Activated CD4-positive, alpha-beta T cell treated with anti-CD3 and anti-CD28 coated beads, Interleukin-2, amount 50 U/mL, for 4 hours (primary cell): ENCODE measurements at regions not wholly inside any gene's neighbourhood (a gene's known extent, or its start where the extent isn't known, plus 50 kb on each side); places are given as distances from the start of the nearest gene placed in this dataset.

Experiments
- DNase-seq, 2 experiments: peaks; one replicate each; pipeline ENCODE4 v3.0.0-alpha.2; 2020

DNA sequence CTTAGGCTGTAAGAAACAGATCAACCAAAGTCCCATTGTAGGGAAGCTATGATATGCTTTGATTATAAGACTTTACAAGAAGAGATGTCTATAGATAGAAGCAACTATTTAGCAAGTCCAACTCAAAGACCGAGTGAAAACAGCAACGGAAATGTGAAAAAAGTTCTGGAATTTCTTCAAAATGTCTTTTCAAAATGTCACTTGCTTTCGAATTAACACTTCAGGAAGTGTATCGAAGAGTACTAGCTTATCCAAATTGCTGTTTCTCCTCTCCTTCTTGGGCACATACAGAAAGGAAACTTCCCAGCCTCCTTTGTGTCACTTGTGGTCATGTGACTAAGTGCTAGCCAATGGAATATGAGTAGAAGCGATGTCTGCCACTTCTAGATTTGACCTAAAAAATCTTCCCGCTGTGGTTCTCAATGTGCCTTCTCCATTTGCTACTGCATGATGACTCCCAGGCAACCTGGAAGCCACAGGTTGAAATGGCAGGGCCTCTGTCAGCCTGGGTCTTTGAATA, 89.9 kb downstream of the TSEN15 start:
- DNase-seq = no peak

DNA sequence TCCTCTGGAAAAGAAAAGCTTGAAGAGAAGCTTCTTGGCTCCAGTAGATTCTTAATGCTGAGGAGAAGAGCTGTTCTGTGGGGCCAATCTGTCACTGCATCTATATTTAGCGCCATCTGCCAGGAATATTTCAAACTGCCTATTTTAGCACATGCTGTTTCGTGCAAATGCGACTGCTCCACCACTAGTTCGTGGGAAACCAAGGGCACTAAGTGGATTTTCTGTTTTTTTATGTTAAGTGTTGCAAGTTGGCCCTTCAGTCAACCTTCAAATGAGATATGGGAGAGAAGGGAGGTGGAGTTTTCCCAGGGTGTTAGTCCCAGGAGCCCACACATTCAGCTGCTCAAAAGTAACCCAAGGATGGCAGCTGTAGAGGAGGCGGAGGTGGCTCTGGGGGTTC, 91.9 kb downstream of the TSEN15 start:
- no peak for DNase-seq

DNA sequence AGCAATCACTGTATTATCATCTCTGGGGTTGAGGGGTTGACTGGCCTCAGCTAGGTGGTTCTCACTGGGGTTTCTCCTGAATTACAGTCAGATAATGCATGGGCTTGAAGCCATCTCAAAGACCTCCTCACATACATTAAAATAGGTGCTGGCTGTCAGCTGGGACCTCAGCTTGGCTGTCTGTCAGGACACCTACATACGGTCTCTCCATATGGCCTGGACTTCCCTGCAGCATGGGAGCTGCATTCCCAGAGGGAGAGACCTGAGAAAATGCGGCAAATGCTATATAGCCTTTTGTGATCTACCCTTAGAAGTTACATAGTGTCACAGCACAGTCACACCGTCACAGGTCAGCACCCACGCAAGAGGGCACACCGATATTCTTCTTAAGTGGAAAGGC, 93.6 kb downstream of the TSEN15 start:
- DNase-seq = no peak

DNA sequence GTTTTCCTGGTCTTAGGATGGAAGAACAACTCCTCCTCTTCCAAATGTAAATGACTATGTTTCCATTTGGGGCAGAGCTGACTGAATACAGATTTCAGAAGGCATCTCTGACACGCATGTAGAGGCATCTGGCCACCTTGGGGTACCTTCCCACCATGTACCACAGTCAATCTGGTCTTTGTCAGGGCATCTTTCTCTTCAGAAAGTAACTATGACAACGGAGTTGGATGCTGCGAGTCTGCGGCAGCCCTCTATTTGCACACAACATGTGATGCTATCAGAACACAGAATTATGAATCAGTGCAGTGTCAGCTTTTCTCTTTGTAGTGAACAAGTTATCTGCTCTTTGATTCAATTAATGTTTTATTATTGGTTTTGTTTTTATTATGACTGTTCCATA, 94.7 kb downstream of the TSEN15 start:
- DNase-seq = no peak

DNA sequence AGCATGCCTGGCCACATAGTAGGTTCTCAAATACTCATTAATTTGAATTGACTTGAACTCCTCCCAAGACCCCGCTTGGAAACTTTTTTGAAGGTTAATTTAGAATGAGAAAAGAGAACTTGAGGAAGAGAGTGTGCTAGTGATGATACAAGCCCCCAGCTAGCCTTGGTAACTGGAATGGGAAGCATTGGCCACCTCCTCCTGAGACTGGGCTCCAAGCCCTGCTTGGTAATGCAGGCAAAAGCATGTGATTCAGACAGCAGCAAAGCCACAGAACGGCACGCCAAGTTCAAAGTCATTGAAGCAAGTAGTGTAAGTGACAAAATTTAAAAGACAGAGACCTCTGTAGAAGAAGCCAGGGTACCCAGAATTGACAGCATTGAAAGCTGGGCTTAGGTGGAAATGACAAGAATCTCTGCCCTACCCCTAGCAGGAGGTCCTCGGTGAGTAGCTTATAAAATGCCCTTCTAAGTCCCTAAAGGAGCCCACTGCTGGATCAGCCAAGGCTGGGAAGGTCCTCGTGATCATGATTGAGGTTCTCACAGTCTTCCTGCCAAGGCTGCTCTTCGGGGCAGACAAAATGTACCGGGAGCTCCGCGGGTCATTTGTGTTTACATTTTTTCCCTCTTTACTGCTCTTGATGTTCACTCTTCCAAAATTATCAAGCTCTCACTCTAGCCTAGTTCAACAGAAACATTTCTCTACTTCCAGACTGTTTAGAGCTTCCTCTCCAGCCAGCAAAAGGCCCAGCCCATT, 99.4 kb downstream of the TSEN15 start:
- no peak for DNase-seq

DNA sequence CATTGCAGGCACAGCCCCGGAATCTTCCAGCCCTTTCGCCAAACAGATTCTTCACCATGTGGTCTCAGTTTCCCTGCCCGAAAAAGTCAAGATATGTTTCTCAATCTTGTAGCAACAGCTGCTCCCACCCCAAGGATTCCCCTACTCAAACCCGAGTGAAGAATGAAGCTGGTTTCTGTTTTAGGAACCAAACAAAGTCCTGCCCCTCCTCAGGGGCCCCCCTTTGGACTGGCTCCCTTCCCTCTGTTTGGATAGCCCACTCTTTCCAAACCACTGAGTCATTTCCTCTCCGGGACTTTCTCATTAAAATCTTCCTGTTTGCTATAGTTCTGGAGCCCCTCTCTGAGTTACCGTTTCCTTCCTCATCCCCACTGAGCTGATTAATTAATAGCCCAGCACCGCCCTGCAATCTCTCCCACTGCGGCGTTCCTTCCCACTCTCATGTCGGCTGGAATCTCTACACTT, 100.9 kb downstream of the TSEN15 start:
- DNase-seq = no peak

DNA sequence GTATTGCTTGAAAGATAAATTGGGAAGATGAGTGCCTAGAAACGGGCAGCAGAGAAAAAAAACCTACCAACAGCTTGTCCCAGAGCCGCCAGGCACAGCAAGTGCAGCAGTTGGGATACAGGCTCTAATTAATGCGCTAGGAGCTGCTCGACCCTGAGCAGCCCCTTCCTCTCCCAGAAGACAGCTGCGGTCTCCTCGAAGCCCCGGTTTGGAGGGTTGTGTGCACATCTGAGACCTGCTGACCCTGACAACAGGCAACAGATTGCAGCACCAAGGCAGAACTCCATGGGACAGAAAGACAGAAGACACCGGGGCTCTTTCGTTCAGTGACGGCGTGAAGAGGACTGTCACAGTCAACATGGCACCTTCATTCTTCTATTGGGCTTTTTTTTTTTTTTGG, 101.4 kb downstream of the TSEN15 start:
- no peak for DNase-seq

DNA sequence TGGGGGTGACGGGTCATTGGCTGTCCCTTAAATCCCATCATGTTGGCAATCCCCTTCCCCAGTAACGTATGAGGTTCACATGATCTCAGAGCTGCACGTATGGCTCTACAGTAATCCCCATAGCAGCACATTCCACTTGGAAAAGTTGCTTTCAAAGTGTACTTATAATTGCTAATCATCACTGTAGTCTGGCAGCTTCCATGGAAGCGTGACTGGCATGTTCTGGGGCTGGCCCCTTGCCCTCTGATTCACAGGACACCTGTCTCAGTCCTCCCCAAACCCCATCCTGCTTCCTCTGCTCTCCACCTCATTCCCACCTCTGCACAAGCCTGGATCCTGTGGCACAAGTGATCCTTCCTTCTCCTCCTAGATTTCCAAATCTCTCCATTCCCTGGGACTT, 102.2 kb downstream of the TSEN15 start:
- no peak for DNase-seq

DNA sequence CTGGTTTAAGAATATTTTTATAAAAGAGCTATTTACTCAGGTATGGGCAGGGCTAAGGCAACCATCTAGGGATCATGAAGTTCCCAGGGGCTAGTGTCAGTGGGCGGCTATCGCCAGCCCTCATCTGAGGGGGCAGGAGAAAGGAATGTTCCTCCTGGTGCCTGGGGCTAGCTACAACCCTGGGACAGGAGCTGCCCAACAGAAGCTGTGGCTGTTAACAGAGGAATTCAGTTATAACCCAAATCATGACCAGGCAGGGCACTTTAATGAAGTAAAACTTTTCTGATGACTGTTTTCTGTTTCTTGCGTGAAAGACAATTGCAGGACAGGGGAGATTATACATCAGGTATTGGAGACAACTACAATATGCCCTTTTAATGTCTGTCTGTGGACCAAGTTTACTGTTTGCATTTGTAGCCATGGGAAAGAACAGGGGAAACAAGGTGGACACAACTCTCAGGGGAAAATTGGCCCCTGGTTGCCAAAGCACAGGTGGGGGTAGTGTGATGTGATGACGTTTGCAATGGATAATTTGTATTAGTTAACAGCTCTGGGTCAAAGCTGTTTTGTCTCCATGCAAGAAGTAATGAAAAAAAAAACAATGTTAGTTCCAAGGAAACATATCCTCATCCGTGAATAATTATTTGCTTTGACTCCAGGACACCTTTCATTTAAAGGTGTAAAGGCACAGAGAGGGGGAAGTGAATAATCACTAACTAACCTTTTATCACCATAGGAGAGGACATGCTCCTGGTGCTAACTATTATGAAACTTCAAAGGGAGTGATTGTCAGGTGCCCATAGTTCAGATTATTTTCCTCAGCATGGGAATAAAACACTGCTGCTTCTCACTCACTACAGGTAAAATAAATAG, 105.2 kb downstream of the TSEN15 start:
- DNase-seq = no peak

DNA sequence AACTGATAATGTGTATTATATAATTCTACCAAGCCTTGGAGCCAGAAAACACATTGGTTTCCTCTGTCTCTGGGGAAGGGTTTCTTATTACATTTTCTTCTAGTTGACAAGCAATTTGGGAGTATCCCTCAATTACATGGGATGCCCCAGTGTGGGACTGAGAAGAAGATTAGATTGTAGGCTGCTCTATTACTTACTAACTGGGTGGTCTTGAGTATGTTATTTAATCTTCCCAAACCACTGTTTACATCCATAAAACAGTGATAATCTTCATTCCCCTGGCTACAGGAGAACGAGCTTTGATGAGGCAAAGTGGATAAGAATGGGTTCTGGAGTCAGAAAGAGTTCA, 105.8 kb downstream of the TSEN15 start:
- no peak for DNase-seq

DNA sequence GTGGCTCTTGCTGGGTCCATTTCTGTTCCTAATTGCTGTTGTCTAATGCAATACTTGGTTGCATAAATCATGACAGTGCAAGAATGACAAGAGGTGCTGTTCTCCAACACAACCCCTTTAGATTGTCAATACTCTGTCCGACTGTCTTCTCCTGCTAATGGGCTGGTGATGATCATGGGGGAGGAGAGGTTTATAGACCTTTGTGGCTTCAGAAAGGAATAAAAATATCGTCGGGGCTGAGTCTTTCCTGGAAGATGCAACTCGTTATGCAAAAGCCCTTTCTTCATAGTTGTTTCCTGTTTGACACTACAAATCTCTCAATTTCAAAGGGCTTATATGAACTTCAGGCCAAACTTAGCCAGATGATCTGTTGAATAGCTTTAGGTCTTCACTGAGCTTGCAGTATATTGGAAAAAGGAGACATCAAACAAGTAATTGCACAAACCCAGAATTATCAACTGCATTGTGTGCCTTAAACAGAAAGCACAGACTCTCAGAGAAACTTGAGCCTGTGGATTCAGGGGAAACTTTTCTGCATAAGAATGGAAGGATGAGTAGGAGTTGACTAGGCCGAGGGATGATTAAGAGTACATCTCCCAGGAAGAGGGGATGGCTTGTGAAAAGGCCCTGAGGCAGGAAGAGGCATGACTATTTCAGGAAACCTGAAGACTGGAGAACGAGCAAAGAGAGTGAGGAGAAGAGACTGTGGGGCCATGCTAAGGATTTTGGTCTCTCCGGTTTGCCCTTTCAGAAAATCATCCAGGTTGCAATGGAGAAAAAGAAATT, 107.6 kb downstream of the TSEN15 start:
- no peak for DNase-seq

DNA sequence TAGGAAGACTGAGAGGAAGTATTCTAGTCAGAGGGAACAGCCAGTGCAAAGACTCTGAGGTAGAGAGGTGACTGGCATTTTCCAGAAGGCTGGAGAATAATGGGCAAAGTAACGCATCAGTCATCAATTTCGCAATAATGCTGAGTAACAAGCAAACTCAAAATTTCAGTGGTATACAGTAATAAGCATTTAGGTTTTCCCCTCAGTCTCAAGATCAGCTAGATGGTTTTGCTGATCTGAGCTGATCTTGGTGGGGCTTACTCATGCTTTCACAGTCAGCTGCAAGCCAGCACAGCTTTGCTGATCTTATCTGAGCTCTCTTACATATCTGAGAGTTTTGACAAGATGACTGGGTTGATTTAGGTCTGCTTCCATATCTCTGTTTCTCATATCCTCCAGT, 108.7 kb downstream of the TSEN15 start:
- no peak for DNase-seq

DNA sequence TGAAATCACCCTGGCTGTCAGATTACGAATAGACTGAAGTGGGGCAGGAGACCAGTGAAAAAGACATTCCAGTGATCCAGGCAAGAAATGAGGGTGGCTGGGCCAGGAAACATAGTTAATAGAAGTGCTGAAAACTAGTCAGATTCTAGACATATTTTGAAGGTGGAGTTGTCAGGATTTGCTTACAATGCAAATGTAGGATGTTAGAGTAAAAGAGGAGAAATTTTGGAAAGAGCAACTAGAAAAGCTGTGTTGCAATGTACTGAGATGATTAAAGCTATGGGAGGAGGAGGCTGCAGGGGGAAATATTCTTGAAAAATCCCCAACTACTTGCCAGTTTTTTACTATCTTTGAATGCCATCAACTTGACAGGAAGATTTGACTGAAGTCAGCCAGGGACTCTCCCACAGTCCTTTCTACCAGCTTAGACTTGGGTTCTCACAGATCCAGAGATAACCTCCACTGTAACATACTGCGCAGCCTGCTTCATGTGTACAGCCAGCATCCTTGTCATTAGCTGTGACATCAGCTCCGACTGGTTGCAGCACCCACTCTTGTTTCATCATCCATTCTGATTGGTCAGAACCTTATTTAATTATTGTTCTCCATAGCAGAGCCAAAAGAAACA, 109.7 kb downstream of the TSEN15 start:
- no peak for DNase-seq

DNA sequence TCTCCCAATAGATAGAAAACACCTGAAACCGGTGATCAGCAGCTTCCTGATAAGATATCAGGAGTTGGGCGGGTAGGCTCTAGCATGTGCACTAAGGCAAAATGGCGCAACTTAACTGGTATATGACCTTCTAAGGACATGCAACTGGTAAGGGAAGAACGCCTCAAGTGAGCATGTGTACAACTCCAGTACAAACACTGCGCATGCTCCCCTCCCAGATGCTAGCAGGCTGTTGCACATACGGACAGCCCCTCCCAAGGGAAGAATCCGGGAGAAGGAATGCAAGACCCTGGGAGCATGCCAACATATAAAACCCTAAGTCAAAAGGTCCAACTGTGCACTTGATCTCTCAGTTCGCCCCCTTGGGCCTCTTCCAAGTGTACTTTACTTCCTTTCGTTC, 110.8 kb downstream of the TSEN15 start:
- no peak for DNase-seq

DNA sequence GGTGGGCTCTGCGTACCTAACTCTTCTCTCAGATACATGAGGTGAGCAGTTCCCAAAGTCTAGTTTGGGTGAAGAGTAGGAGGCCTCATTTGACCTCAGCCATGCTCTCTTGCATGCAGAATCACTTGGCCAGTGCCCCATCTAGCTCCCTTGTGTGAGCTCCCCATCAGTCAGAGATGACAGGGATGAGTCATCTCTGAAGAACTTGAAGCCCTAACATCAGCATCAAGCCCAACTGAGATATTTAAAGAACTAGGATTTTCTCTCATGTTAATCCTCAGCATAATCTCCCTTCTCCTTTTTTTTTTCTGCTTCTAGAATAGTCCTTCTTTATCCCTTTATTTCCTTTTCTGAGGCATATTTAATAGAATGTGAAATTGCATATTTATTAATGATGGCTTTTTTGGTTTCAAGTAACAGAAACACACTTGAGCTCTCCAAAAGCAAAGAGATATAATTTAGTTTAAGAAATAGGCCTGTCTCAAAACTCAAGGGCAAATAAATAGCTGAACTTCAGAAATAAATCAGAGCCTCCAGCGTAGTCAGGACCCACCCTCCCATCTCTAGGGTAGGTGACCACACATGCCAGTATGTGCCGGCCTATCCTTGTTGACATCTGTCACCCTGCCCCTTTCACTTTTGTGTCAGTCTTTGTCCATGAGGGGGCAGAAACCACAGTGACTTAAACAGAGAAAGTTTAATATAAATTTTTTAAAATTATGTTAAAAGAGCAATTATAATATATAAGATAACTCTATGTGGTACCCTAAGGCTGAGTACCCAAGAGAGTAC, 112.3 kb downstream of the TSEN15 start:
- DNase-seq = no peak

DNA sequence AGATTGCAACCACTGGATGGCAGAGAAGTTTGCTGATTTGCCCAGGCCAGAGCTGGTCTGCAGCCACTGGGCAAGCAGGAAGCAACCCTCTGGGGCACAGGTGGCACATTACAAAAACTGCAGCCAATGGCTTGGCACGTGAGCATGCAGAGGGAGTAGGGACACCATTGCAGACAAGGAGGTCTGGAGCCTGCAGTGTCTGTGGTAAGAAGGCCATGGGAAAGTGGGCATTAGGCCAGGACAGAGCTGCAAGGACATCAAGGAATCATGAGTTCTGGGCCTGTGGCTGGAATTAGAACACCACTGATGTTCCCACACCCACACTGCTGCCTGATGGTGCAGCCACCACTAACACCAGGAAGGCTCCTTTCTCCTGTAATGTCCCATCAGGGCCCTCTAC, 113.0 kb downstream of the TSEN15 start:
- no peak for DNase-seq

DNA sequence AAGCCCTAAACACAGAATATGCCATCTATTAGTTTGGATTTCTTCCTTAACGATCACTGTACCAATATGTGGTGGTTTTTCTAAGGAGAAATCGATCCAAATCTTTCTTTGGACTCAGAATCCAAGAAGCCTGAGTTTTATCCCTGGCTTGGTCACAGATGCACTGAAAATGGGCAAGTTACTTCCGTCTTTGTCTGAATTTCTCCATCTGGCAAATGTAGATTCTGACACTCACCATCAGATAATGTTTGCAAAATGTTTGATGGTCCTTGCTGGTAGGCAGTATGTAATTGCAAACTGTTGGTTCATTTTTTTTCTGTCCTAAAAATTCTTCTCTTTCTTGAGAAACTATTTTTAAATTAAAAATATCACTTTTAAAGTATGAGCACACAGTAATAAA, 115.0 kb downstream of the TSEN15 start:
- no peak for DNase-seq

DNA sequence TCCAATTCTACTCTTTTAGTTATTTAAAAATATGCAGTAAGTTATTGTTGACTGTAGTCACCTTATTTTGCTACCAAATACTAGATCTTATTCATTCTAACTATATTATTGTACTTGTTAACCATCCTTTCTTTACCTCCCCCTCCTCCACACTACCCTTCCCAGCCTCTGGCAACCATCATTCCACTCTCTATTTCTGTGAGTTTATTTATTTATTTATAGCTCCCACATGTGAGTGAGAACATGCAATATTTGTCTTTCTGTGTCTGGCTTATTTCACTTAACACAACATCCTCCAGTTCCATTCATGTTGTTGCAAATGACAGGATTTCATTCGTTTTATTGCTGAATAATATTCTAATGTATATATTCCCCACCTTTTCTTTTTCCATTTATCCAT, 115.8 kb downstream of the TSEN15 start:
- no peak for DNase-seq

DNA sequence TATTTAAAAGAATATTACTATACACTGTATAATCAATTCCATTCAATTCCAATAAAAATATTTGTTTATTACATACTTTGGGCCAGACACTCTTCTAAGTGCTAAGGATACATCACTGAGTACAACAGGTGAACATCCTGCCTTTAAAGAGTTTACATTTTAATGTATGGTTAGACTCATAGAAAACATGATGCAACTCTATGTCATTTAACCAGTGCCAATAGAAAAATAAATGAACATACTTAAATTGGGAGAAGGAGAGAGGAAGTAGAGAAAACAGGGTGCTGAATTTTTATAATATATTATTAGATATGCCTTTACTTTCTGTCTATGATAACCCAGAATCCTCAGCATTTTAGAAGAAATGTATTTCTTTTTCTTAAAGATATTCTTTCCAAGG, 119.2 kb downstream of the TSEN15 start:
- no peak for DNase-seq

DNA sequence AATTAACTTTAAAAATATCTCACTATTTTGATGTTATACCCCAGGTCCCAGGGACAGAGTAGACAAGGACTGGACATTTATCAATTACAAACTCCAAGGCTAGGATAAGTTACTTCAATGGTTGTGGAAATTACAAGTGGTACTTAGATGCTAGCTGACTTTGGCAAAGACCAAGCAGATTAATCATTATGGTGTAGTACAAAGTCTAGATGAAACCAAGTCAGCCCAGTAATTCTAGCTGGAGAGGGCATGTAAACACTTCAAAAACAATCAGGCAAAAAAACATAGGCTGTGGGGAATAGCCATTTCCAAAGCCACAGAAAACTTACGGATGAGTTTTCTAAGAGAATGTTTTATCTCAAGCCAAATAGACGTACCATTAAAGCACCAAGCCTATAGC, 124.5 kb downstream of the TSEN15 start:
- DNase-seq = no peak

DNA sequence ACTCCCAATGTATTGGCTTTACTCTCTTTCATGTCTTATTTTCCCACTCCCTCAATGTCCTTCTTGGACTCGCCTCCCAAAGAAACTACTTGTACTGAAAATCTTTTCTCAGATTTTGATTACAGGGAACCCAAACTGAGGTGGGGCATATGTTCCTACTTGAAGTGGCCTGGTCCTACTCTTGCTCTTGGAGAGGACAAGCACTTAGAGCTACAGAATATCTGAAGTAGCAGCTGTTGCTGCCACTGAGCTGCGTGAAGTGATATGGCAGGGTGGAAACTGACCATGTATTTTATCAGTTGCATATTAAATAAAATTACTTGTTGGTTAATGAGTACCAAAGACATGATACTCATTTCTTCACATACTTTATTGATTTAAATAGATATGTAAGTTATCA, 129.5 kb downstream of the TSEN15 start:
- DNase-seq = no peak

DNA sequence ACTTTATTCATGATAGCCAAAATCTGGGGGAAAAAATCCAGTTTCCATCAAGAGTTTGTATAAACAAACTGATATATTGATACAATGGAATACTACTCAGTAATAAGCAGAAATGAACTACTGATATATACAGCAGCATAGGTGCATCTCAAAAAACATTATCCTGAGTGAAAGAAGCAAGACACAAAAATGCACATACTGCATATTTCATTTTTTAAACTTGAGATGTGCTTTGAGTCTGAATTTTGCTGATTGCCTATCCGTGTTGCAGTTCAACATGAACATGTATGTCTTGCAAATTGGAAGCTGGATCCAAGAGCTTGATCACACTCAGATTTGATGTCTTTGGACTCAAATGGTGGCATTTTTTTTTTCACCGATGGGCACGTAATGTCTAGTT, 132.4 kb downstream of the TSEN15 start:
- no peak for DNase-seq
